SK-N-SH (cell line): ENCODE measurements at regions not wholly inside any gene's neighbourhood (a gene's known extent, or its start where the extent isn't known, plus 50 kb on each side); places are given as distances from the start of the nearest gene placed in this dataset.
A peak's percentile ranks its signal among the peaks of the same experiment; 100 is the strongest.

Experiments used
- CTCF ChIA-PET: fragments of 300-600, 350-600 bp; formaldehyde crosslinking; extraction: SDS; loops from one replicate; lab custom pipeline; 2021; lab: Yijun Ruan, JAX
- POLR2A ChIA-PET: fragments of 350-600 bp; sonication (Branson Sonifier 250); formaldehyde crosslinking; extraction: SDS; loops from one replicate; lab custom pipeline; 2020; ENCODE audit warnings: antibody characterized with exemption, inconsistent platforms; lab: Yijun Ruan, JAX
- DNase-seq: peaks from one replicate; pipeline ENCODE4 v3.0.0; 2012
- H2AFZ ChIP-seq: fragments of 200-600 bp; sonication (generic); 2 replicates; pipeline ENCODE4 v1.8.1; 2016; ENCODE audit warnings: antibody characterized with exemption, mild to moderate bottlenecking, low read depth
- H3F3A ChIP-seq: fragments of 200-600 bp; sonication (generic); replicated peaks from 2 replicates; pipeline ENCODE3; 2016; ENCODE audit warnings: antibody characterized with exemption, mild to moderate bottlenecking; ENCODE audit not compliant: insufficient read depth
- H3K27ac ChIP-seq, 2 experiments: fragments of 200-500 bp in 1 of 2; fragments of 200-600 bp in 1 of 2; sonication (Bioruptor generic) in 1 of 2; sonication (generic), shearing (Covaris generic) in 1 of 2; 2 replicates each; pipeline versions ENCODE4 v1.5.1 to v1.6.1; 2014 to 2016; ENCODE audit warnings: low read depth in 2 of 2, inconsistent platforms in 1 of 2, low read length in 1 of 2, mild to moderate bottlenecking in 1 of 2, mixed read lengths in 1 of 2
- H3K27me3 ChIP-seq: fragments of 200-600 bp; sonication (generic), shearing (Covaris generic); 2 replicates; pipeline ENCODE4 v1.6.1; 2016; ENCODE audit warnings: mixed run types; ENCODE audit not compliant: insufficient read depth
- H3K36me3 ChIP-seq, 2 experiments: fragments of 200-500 bp in 1 of 2; fragments of 200-600 bp in 1 of 2; sonication (Bioruptor generic) in 1 of 2; sonication (generic) in 1 of 2; replicated peaks in 1 of 2; 2 replicates each; pipeline versions ENCODE3 to v1.5.1; 2014 to 2016; ENCODE audit warnings: low read length in 1 of 2, mild to moderate bottlenecking in 1 of 2; ENCODE audit not compliant: insufficient read depth in 2 of 2, control insufficient read depth in 1 of 2
- H3K4me1 ChIP-seq, 2 experiments: fragments of 200-500 bp in 1 of 2; fragments of 200-600 bp in 1 of 2; sonication (Bioruptor generic) in 1 of 2; sonication (generic), shearing (Covaris generic) in 1 of 2; 2 replicates each; pipeline versions ENCODE4 v1.5.1 to v1.6.1; 2014 to 2016; ENCODE audit warnings: low read depth in 1 of 2, low read length in 1 of 2, mixed run types in 1 of 2; ENCODE audit not compliant: insufficient read depth in 2 of 2, control insufficient read depth in 1 of 2
- H3K4me2 ChIP-seq: fragments of 200-600 bp; sonication (generic), shearing (Covaris generic); 2 replicates; pipeline ENCODE4 v1.6.1; 2017; ENCODE audit warnings: mixed run types
- H3K4me3 ChIP-seq, 2 experiments: fragments of 200-500 bp in 1 of 2; fragments of 200-600 bp in 1 of 2; sonication (Bioruptor generic) in 1 of 2; sonication (generic), shearing (Covaris generic) in 1 of 2; 2 replicates each; pipeline versions ENCODE4 v1.5.1 to v1.8.1; 2014 to 2016; ENCODE audit warnings: low read depth in 2 of 2, inconsistent platforms in 1 of 2, low read length in 1 of 2, mild to moderate bottlenecking in 1 of 2, mixed read lengths in 1 of 2, moderate library complexity in 1 of 2
- H3K79me2 ChIP-seq: fragments of 200-600 bp; sonication (generic); 2 replicates; pipeline ENCODE4 v1.8.1; 2017; ENCODE audit warnings: mild to moderate bottlenecking; ENCODE audit not compliant: insufficient read depth
- H3K9ac ChIP-seq: fragments of 200-600 bp; sonication (generic); 2 replicates; pipeline ENCODE4 v1.6.1; 2017; ENCODE audit warnings: mixed run types
- H3K9me2 ChIP-seq: fragments of 200-600 bp; sonication (generic); 2 replicates; pipeline ENCODE4 v1.6.1; 2017; ENCODE audit warnings: mixed run types
- H3K9me3 ChIP-seq: fragments of 200-600 bp; sonication (generic); 2 replicates; pipeline ENCODE4 v1.6.1; 2017; ENCODE audit warnings: mixed run types, mild to moderate bottlenecking, moderate library complexity
- H4K20me1 ChIP-seq: fragments of 200-600 bp; sonication (generic); 2 replicates; pipeline ENCODE4 v1.6.1; 2017; ENCODE audit warnings: mild to moderate bottlenecking, mixed run types; ENCODE audit not compliant: insufficient read depth
- ELF1 ChIP-seq: IDR thresholded peaks from 2 replicates; pipeline ENCODE4 v1.4.0; 2012
- EP300 ChIP-seq, 2 experiments: IDR thresholded peaks; 2 replicates each; pipeline versions ENCODE4 v1.4.0 to v1.6.1; 2012; ENCODE audit warnings: borderline replicate concordance in 1 of 2, low read depth in 1 of 2, low read length in 1 of 2
- FOSL2 ChIP-seq: IDR thresholded peaks from 2 replicates; pipeline ENCODE4 v1.4.0; 2012; ENCODE audit warnings: low read depth, mild to moderate bottlenecking, moderate library complexity, borderline replicate concordance
- FOXM1 ChIP-seq: IDR thresholded peaks from 2 replicates; pipeline ENCODE4 v1.4.0; 2012; ENCODE audit warnings: low read depth, mild to moderate bottlenecking
- GABPA ChIP-seq: IDR thresholded peaks from 2 replicates; pipeline ENCODE4 v1.4.0; 2012; ENCODE audit warnings: low read depth, mild to moderate bottlenecking
- JUND ChIP-seq: IDR thresholded peaks from 2 replicates; pipeline ENCODE4 v1.4.0; 2012
- MEF2A ChIP-seq: IDR thresholded peaks from 2 replicates; pipeline ENCODE4 v1.4.0; 2012; ENCODE audit warnings: low read depth, borderline replicate concordance
- MXI1 ChIP-seq: IDR thresholded peaks from 2 replicates; pipeline ENCODE4 v1.6.1; 2012; ENCODE audit warnings: mild to moderate bottlenecking, low read depth, low read length, improper control_type of control experiment
- NRF1 ChIP-seq: IDR thresholded peaks from 2 replicates; pipeline ENCODE4 v1.6.1; 2012; ENCODE audit warnings: low read depth, mild to moderate bottlenecking, low read length
- POLR2AphosphoS5 ChIP-seq: IDR thresholded peaks from 2 replicates; pipeline ENCODE4 v1.6.1; 2012; ENCODE audit warnings: low read depth, low read length
- RAD21 ChIP-seq: IDR thresholded peaks from 2 replicates; pipeline ENCODE4 v1.6.1; 2012; ENCODE audit warnings: mild to moderate bottlenecking, low read length
- RCOR1 ChIP-seq: fragments of 150-350 bp; IDR thresholded peaks from 2 replicates; pipeline ENCODE4 v1.6.1; 2017; ENCODE audit warnings: antibody characterized with exemption, low read length
- RFX5 ChIP-seq: IDR thresholded peaks from 2 replicates; pipeline ENCODE4 v1.6.1; 2012; ENCODE audit warnings: mild to moderate bottlenecking, improper control_type of control experiment, low read length
- RXRA ChIP-seq: IDR thresholded peaks from 2 replicates; pipeline ENCODE4 v1.4.0; 2012; ENCODE audit warnings: low read depth, mild to moderate bottlenecking, borderline replicate concordance
- SMC3 ChIP-seq: IDR thresholded peaks from 2 replicates; pipeline ENCODE4 v1.6.1; 2012; ENCODE audit warnings: low read depth, low read length, improper control_type of control experiment
- TAF1 ChIP-seq: IDR thresholded peaks from 2 replicates; pipeline ENCODE4 v1.6.1; 2012; ENCODE audit warnings: low read depth, mild to moderate bottlenecking, low read length, moderate library complexity, borderline replicate concordance
- TCF12 ChIP-seq: IDR thresholded peaks from 2 replicates; pipeline ENCODE4 v1.4.0; 2012
- TEAD4 ChIP-seq: IDR thresholded peaks from 2 replicates; pipeline ENCODE4 v1.4.0; 2012; ENCODE audit warnings: mild to moderate bottlenecking, borderline replicate concordance; ENCODE audit not compliant: insufficient read depth
- WGBS: methylation state at CpG from one replicate; pipeline ENCODE4 v1.1.6; 2017; ENCODE audit warnings: low lambda C conversion rate; 5-methylcytosine and 5-hydroxymethylcytosine counted together
- TF ChIP-seq, protein P1 (sequence below): fragments of 150-350 bp; IDR thresholded peaks from 2 replicates; pipeline ENCODE4 v1.6.1; 2016; ENCODE audit warnings: mild to moderate bottlenecking, low read depth, low read length
- TF ChIP-seq, protein P2 (sequence below): IDR thresholded peaks from 2 replicates; pipeline ENCODE4 v1.4.0; 2012; ENCODE audit warnings: low read depth
- TF ChIP-seq, protein P3 (sequence below): IDR thresholded peaks from 2 replicates; pipeline ENCODE4 v1.4.0; 2012; ENCODE audit warnings: low read depth, borderline replicate concordance
- TF ChIP-seq, protein P4 (sequence below): IDR thresholded peaks from 2 replicates; pipeline ENCODE4 v1.4.0; 2012; ENCODE audit warnings: low read depth, borderline replicate concordance
- TF ChIP-seq, protein P5 (sequence below): IDR thresholded peaks from 2 replicates; pipeline ENCODE4; 2012

DNA sequence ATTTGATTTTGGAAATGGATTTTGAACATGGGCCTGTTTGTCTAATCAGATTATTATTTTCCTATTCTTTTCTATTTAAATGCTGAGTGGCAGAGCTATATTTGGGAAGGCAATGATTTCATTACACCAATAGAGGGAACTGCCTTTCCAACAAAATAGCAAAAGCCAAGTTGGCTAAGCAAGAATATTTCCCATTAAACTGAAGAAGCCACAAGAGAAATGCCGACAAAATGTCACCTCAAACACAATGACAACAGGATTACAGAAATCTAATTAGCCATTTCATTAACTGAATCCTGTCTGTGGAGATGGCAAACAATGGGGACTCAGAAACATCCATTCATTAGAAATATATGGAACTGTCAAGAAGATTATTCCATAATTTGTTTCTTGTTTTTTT, 1593.1 kb upstream of the RAG2 start:
- H4K20me1 ChIP-seq = no peaks in the 10 kb centered on the region

DNA sequence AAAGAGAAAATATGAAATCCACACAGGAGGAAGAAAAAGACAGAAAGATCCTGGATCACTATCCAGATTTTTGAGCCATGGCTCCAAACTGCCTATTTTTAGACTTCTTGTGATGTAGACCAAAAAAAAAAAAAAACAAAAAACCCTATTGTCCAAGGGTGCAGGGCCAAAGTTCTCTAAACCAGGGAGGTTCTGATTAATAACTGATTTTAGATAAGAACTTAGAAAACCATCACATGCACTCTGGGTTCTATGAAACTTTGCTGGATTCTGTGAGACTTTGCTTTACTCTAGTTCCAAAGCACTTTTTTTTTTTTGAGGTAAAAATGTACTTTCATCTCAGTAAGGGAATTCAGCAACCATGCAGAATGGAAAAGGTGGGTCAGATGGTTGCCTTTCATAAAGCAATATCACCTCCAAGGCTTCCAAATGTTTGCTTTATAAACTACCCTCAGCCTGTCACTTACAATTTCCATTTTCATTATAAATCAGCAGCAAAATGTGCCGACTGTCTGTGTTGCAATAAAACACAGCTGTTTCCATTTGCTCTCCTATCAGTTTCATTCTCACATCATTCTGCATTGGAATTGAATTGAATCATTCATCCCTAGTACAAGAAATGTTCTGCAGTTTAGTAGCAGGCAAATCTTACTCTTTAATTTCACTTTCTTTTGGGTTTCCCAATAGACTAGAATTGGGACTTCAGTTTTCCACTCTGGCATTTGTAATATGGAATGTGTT, 1584.3 kb upstream of the RAG2 start:
- no peak overlapping the region for H3K4me3 ChIP-seq

More for the DNA sequence above, 1593.1 kb upstream of the RAG2 start:
- POLR2A ChIA-PET = no interaction called here
- Histone ChIP-seq H3K4me1 (no peaks in the 10 kb centered on the region), H3K27me3 (no peaks in the 10 kb centered on the region), H3K79me2 (no peaks in the 10 kb centered on the region), H3K27ac (no peak overlapping the region), H3F3A (no peaks in the 10 kb centered on the region), H3K36me3 (no peaks in the 10 kb centered on the region), H3K9ac (no peak overlapping the region), H3K9me2 (no peaks in the 10 kb centered on the region; the same call in 1 of the 2 replicates), H3K4me3 (no peak overlapping the region), H3K4me2 (no peak overlapping the region), H2AFZ (no peak overlapping the region), H3K9me3 (no peaks in the 10 kb centered on the region)
- TF ChIP-seq SMC3 (no peak), TCF12 (no peak), FOXM1 (no peak), RXRA (no peak), MEF2A (no peak), POLR2AphosphoS5 (no peak), RAD21 (no peak), TEAD4 (no peak), MXI1 (no peak), RCOR1 (no peak), RFX5 (no peak), ELF1 (no peak), NRF1 (no peak), TAF1 (no peak), EP300 (IDR thresholded peaks at IDR 0.05; ENCODE audit: borderline replicate concordance in 1 of 2, low read depth in 1 of 2, low read length in 1 of 2) (no peak), GABPA (no peak)
- TF ChIP-seq, protein P1, sequence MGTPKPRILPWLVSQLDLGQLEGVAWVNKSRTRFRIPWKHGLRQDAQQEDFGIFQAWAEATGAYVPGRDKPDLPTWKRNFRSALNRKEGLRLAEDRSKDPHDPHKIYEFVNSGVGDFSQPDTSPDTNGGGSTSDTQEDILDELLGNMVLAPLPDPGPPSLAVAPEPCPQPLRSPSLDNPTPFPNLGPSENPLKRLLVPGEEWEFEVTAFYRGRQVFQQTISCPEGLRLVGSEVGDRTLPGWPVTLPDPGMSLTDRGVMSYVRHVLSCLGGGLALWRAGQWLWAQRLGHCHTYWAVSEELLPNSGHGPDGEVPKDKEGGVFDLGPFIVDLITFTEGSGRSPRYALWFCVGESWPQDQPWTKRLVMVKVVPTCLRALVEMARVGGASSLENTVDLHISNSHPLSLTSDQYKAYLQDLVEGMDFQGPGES = no peak
- TF ChIP-seq, protein P2, sequence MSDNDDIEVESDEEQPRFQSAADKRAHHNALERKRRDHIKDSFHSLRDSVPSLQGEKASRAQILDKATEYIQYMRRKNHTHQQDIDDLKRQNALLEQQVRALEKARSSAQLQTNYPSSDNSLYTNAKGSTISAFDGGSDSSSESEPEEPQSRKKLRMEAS = no peak
- TF ChIP-seq, protein P3, sequence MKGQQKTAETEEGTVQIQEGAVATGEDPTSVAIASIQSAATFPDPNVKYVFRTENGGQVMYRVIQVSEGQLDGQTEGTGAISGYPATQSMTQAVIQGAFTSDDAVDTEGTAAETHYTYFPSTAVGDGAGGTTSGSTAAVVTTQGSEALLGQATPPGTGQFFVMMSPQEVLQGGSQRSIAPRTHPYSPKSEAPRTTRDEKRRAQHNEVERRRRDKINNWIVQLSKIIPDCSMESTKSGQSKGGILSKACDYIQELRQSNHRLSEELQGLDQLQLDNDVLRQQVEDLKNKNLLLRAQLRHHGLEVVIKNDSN = no peak
- CTCF ChIA-PET = interaction anchor here (0.8 kb wide), 1 partner anchor 31 kb away, joined by 3 read pairs; no protein-coding TSS in a partner anchor
- no peak for DNase-seq
- 30% methylated on average over 1 of the region's 1 CpG for WGBS

More for the DNA sequence above, 1584.3 kb upstream of the RAG2 start:
- WGBS = 0% methylated on average over 1 of the region's 1 CpG
- Histone ChIP-seq H3K79me2 (no peaks in the 10 kb centered on the region), H3K9ac (no peak overlapping the region)
- POLR2A ChIA-PET = no interaction called here
- TF ChIP-seq MEF2A (no peak), RFX5 (no peak), TEAD4 (no peak), SMC3 (no peak), JUND (no peak), FOXM1 (no peak), FOSL2 (no peak), TAF1 (no peak)
- TF ChIP-seq, protein P4, sequence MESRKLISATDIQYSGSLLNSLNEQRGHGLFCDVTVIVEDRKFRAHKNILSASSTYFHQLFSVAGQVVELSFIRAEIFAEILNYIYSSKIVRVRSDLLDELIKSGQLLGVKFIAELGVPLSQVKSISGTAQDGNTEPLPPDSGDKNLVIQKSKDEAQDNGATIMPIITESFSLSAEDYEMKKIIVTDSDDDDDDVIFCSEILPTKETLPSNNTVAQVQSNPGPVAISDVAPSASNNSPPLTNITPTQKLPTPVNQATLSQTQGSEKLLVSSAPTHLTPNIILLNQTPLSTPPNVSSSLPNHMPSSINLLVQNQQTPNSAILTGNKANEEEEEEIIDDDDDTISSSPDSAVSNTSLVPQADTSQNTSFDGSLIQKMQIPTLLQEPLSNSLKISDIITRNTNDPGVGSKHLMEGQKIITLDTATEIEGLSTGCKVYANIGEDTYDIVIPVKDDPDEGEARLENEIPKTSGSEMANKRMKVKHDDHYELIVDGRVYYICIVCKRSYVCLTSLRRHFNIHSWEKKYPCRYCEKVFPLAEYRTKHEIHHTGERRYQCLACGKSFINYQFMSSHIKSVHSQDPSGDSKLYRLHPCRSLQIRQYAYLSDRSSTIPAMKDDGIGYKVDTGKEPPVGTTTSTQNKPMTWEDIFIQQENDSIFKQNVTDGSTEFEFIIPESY = no peak
- TF ChIP-seq, protein P3 = no peak
- TF ChIP-seq, protein P5, sequence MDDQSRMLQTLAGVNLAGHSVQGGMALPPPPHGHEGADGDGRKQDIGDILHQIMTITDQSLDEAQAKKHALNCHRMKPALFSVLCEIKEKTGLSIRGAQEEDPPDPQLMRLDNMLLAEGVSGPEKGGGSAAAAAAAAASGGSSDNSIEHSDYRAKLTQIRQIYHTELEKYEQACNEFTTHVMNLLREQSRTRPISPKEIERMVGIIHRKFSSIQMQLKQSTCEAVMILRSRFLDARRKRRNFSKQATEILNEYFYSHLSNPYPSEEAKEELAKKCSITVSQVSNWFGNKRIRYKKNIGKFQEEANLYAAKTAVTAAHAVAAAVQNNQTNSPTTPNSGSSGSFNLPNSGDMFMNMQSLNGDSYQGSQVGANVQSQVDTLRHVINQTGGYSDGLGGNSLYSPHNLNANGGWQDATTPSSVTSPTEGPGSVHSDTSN = no peak
- TF ChIP-seq, all 33 proteins: peak for 0
- H3K36me3 ChIP-seq = no peaks in the 10 kb centered on the region
- no peak overlapping the region for H3K27ac ChIP-seq
- CTCF ChIA-PET = no interaction called here
- H3K9me3 ChIP-seq = no peaks in the 10 kb centered on the region
- no peak overlapping the region for H2AFZ ChIP-seq
- no peaks in the 10 kb centered on the region for H3F3A ChIP-seq
- no peaks in the 10 kb centered on the region for H3K4me1 ChIP-seq
- H3K9me2 ChIP-seq = no peaks in the 10 kb centered on the region
- 0 out of 2 replicates have a peak overlapping the region, but pooled peaks have one; percentile 15 for H3K4me2 ChIP-seq
- no peaks in the 10 kb centered on the region for H3K27me3 ChIP-seq
- DNase-seq = no peak
- H4K20me1 ChIP-seq = no peaks in the 10 kb centered on the region
